Neural crest cell (in vitro differentiated cells): ENCODE measurements at regions not wholly inside any gene's neighbourhood (a gene's known extent, or its start where the extent isn't known, plus 50 kb on each side); places are given as distances from the start of the nearest gene placed in this dataset.
A peak's percentile ranks its signal among the peaks of the same experiment; 100 is the strongest.

Experiments used
- DNase-seq: peaks from one replicate; pipeline ENCODE4 v3.0.0; 2021; ENCODE audit warnings: low read depth, mixed read lengths, low spot score
- H3K27ac Mint-ChIP-seq: one replicate; pipeline ENCODE4 v1.8.0; 2021; ENCODE audit warnings: mild to moderate bottlenecking, mixed read lengths; ENCODE audit not compliant: unreplicated experiment
- H3K27me3 Mint-ChIP-seq: 2 replicates; pipeline ENCODE4 v1.8.0; 2021; ENCODE audit warnings: low read depth, mild to moderate bottlenecking, mixed read lengths
- H3K36me3 Mint-ChIP-seq: 2 replicates; pipeline ENCODE4 v1.8.0; 2021; ENCODE audit warnings: low read depth, mild to moderate bottlenecking, mixed read lengths
- H3K4me1 Mint-ChIP-seq: 2 replicates; pipeline ENCODE4 v1.8.0; 2021; ENCODE audit warnings: mixed read lengths
- H3K4me3 Mint-ChIP-seq: one replicate; pipeline ENCODE4 v1.8.0; 2021; ENCODE audit warnings: mild to moderate bottlenecking, mixed read lengths
- H3K9me3 Mint-ChIP-seq: 2 replicates; pipeline ENCODE4 v1.8.0; 2021; ENCODE audit warnings: mixed read lengths
- CTCF ChIP-seq: fragments of 200-600 bp; sonication (generic); conservative IDR thresholded peaks from 2 replicates; pipeline ENCODE4 v1.5.0; 2021; ENCODE audit warnings: antibody characterized with exemption, mild to moderate bottlenecking

- Mint-ChIP-seq H3K4me1 (peaks cover 8% of the 10 kb centered on the region), H3K27ac (no peak overlapping the region), H3K4me3 (no peak overlapping the region), H3K36me3 (no peaks in the 10 kb centered on the region), H3K9me3 (no peaks in the 10 kb centered on the region), H3K27me3 (no peaks in the 10 kb centered on the region)
- no peak for TF ChIP-seq CTCF
- DNase-seq: no peak
Observed at GRCh38 chr10:33632432-33632831, 298.0 kb upstream of the NRP1 start.

- no peak for DNase-seq
- Mint-ChIP-seq H3K27ac (no peak overlapping the region), H3K4me1 (peaks cover 8% of the 10 kb centered on the region), H3K9me3 (no peaks in the 10 kb centered on the region), H3K36me3 (no peaks in the 10 kb centered on the region), H3K4me3 (no peak overlapping the region), H3K27me3 (no peaks in the 10 kb centered on the region)
- TF ChIP-seq CTCF: no peak
Observed at GRCh38 chr10:33631991-33632390, 297.5 kb upstream of the NRP1 start.

- H3K4me3 Mint-ChIP-seq: no peak overlapping the region
Observed at GRCh38 chr10:33630761-33631160, 296.3 kb upstream of the NRP1 start.

GRCh38 chr10:33627611-33628010, 293.1 kb upstream of the NRP1 start:
- Mint-ChIP-seq H3K4me1 (peaks cover 8% of the 10 kb centered on the region), H3K27ac (peak overlapping the region; percentile 65), H3K4me3 (no peak overlapping the region), H3K9me3 (peaks cover 2% of the 10 kb centered on the region), H3K27me3 (no peaks in the 10 kb centered on the region), H3K36me3 (no peaks in the 10 kb centered on the region)
- TF ChIP-seq CTCF: no peak
- DNase-seq: no peak

More at GRCh38 chr10:33630761-33631160, 296.3 kb upstream of the NRP1 start:
- Mint-ChIP-seq H3K36me3 (no peaks in the 10 kb centered on the region), H3K27ac (no peak overlapping the region), H3K27me3 (no peaks in the 10 kb centered on the region), H3K9me3 (peaks cover 2% of the 10 kb centered on the region), H3K4me1 (peaks cover 8% of the 10 kb centered on the region)
- DNase-seq: no peak
- TF ChIP-seq CTCF: no peak

GRCh38 chr10:33626798-33627466, 292.5 kb upstream of the NRP1 start:
- no peaks in the 10 kb centered on the region for H3K36me3 Mint-ChIP-seq
- no peak overlapping the region for H3K4me3 Mint-ChIP-seq
- TF ChIP-seq CTCF: no peak
- H3K27ac Mint-ChIP-seq: no peak overlapping the region
- DNase-seq: no peak
- no peaks in the 10 kb centered on the region for H3K27me3 Mint-ChIP-seq
- peaks cover 2% of the 10 kb centered on the region for H3K9me3 Mint-ChIP-seq
- peaks cover 8% of the 10 kb centered on the region for H3K4me1 Mint-ChIP-seq
